ENCODE measurements at regions not wholly inside any gene's neighbourhood (a gene's known extent, or its start where the extent isn't known, plus 50 kb on each side); places are given as distances from the start of the nearest gene placed in this dataset.
"Not testable (repeated sequence)": the region's sequence is repeated elsewhere in the genome, so short reads cannot be mapped to it uniquely, and the experiment has no call there.

DNA sequence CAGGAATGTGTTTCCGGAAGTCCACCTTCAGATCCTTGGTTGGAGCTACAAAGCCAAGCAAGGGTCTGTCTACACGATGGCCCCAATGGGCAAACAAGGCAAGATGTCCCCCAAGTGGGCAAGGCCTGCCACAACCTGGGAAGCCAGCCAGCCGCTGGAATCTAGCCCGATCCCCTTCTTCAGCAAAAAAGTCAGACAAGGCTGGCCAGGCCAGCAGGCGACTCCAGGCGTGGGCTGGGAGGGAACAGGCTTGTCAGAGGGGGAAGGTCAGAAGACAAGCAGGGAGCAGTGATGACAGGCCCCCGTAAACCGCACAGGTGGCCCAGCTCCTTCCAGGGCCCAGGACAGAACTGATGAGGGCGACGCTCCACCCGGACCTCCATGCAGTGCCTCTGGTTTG lies 69.7 kb upstream of the WASF3 start:
- no peak overlapping the region for H3K4me2 ChIP-seq (ENCODE audit: low read length)
- intact Hi-C loops (cut with micrococcal nuclease; ENCODE audit: unreplicated experiment), result loop anchor here (10.0 kb wide), 1 partner anchor 447 kb away; no protein-coding TSS in a partner anchor
- no peaks in the 10 kb centered on the region for H3K79me2 ChIP-seq (ENCODE audit: insufficient read depth, low read depth, low read length)
- no peaks in the 10 kb centered on the region for H3K9me2 ChIP-seq (ENCODE audit: insufficient read depth, low read length)
- CTCF ChIA-PET (ENCODE audit: unreplicated experiment), result no interaction called here
- no TSS peak for BruUV-seq (replicated peaks)
- TF ChIP-seq, protein P1, sequence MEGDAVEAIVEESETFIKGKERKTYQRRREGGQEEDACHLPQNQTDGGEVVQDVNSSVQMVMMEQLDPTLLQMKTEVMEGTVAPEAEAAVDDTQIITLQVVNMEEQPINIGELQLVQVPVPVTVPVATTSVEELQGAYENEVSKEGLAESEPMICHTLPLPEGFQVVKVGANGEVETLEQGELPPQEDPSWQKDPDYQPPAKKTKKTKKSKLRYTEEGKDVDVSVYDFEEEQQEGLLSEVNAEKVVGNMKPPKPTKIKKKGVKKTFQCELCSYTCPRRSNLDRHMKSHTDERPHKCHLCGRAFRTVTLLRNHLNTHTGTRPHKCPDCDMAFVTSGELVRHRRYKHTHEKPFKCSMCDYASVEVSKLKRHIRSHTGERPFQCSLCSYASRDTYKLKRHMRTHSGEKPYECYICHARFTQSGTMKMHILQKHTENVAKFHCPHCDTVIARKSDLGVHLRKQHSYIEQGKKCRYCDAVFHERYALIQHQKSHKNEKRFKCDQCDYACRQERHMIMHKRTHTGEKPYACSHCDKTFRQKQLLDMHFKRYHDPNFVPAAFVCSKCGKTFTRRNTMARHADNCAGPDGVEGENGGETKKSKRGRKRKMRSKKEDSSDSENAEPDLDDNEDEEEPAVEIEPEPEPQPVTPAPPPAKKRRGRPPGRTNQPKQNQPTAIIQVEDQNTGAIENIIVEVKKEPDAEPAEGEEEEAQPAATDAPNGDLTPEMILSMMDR (conservative IDR thresholded peaks at IDR 0.05; ENCODE audit: low read length), result no peak
- TF ChIP-seq EZH2phosphoT487 (IDR thresholded peaks at IDR 0.05; ENCODE audit: borderline replicate concordance, low read depth, low read length), result no peak
- DNase-seq (ENCODE audit: low spot score), result no peak
- no peaks in the 10 kb centered on the region for H3K9me3 ChIP-seq (ENCODE audit: low read length)
- no peak overlapping the region for H2AFZ ChIP-seq (ENCODE audit: low read length)
- no peak overlapping the region for H3K27ac ChIP-seq (ENCODE audit: low read depth, low read length, poor library complexity, severe bottlenecking)
- H3K4me3 ChIP-seq (ENCODE audit: low read depth, low read length, poor library complexity, severe bottlenecking), result no peak overlapping the region
- H3K36me3 ChIP-seq (ENCODE audit: insufficient read depth, low read length), result no peaks in the 10 kb centered on the region
- peaks cover 8% of the 10 kb centered on the region for H3K4me1 ChIP-seq (ENCODE audit: insufficient read depth, low read length, poor library complexity, severe bottlenecking)
- POLR2A ChIA-PET, result no interaction called here
- H4K20me1 ChIP-seq (ENCODE audit: insufficient read depth, low read length), result no peaks in the 10 kb centered on the region

DNA sequence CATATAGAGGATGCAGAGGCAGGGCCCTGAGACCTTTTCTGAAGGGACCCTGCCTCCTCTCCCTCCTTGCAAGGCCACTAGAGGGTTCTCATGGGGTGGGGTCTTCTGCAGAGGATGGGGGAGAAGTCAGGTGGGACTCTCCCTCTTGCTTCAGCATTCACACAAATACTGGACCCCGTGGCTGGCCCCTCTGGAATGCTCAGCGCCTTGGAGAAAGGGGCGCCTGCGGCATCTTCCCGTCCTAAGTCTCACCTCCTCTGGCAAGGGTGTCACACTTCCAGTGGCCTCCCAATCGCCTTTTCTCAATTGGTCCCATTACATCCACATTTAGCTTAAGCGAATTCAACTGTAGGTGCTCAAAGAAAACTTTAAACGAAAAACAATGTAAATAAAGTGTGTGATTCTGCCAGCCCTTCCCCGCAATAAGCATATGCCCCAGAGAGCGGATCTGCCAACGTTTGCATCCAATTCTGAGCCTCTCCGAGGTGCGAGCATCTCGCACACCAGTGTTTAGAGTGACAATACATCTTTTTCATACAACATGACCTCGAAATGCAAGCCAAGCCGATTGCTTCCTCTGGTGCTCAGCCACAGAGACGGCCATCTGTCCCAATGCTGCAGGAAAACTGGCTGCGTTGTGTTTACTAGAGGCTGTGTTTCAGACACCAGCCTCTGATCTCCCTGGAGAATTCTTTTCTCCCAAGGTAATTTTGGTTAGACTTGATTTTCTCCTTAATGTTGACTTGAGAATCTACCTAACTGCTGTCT lies 69.1 kb upstream of the WASF3 start:
- DNase-seq (ENCODE audit: low spot score), result no peak
- H3K9me3 ChIP-seq (ENCODE audit: low read length), result no peaks in the 10 kb centered on the region
- H3K4me3 ChIP-seq (ENCODE audit: low read depth, low read length, poor library complexity, severe bottlenecking), result no peak overlapping the region
- ChIA-PET CTCF (ENCODE audit: unreplicated experiment) (no interaction called here), POLR2A (no interaction called here)
- no peak overlapping the region for H3K4me2 ChIP-seq (ENCODE audit: low read length)
- no peak overlapping the region for H3K27ac ChIP-seq (ENCODE audit: low read depth, low read length, poor library complexity, severe bottlenecking)
- H3K4me1 ChIP-seq (ENCODE audit: insufficient read depth, low read length, poor library complexity, severe bottlenecking), result peaks cover 3% of the 10 kb centered on the region
- intact Hi-C loops (cut with micrococcal nuclease; ENCODE audit: unreplicated experiment), result loop anchor here (10.0 kb wide), 1 partner anchor 446 kb away; no protein-coding TSS in a partner anchor
- TF ChIP-seq, protein P1 (conservative IDR thresholded peaks at IDR 0.05; ENCODE audit: low read length), result no peak
- TF ChIP-seq EZH2phosphoT487 (IDR thresholded peaks at IDR 0.05; ENCODE audit: borderline replicate concordance, low read depth, low read length), result no peak
- no peaks in the 10 kb centered on the region for H4K20me1 ChIP-seq (ENCODE audit: insufficient read depth, low read length)
- no TSS peak for BruUV-seq (replicated peaks)
- no peaks in the 10 kb centered on the region for H3K9me2 ChIP-seq (ENCODE audit: insufficient read depth, low read length)
- no peak overlapping the region for H2AFZ ChIP-seq (ENCODE audit: low read length)
- no peaks in the 10 kb centered on the region for H3K36me3 ChIP-seq (ENCODE audit: insufficient read depth, low read length)
- H3K79me2 ChIP-seq (ENCODE audit: insufficient read depth, low read depth, low read length), result no peaks in the 10 kb centered on the region

DNA sequence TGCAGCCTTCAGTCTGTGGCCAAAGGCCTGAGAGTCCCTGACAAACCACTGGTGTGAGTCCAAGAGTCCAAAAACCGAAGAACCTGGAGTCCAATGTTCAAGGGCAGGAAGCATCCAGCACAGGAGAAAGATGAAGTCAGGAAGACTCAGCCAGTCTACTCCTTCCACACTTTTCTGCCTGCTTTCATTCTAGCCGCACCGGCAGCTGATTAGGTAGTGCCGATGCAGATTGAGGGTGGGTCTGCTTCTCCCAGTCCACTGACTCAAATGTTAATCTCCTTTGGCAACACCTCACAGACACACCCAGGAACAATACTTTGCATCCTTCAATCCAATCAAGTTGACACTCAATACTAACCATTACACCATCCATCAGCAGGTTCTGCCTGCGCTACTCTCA lies 65.2 kb upstream of the WASF3 start:
- H2AFZ ChIP-seq (ENCODE audit: low read length); H3K36me3 ChIP-seq (ENCODE audit: insufficient read depth, low read length); H3K4me2 ChIP-seq (ENCODE audit: low read length); H3K9me3 ChIP-seq (ENCODE audit: low read length); BruUV-seq (replicated peaks); POLR2A ChIA-PET; H3K27ac ChIP-seq (ENCODE audit: low read depth, low read length, poor library complexity, severe bottlenecking); CTCF ChIA-PET (ENCODE audit: unreplicated experiment); DNase-seq (ENCODE audit: low spot score); H3K4me1 ChIP-seq (ENCODE audit: insufficient read depth, low read length, poor library complexity, severe bottlenecking); H4K20me1 ChIP-seq (ENCODE audit: insufficient read depth, low read length); H3K9me2 ChIP-seq (ENCODE audit: insufficient read depth, low read length); H3K79me2 ChIP-seq (ENCODE audit: insufficient read depth, low read depth, low read length); H3K4me3 ChIP-seq (ENCODE audit: low read depth, low read length, poor library complexity, severe bottlenecking): not testable (repeated sequence)
- intact Hi-C loops (cut with micrococcal nuclease; ENCODE audit: unreplicated experiment), result loop anchor here (10.0 kb wide), 1 partner anchor 238 kb away; the partner anchor contains the start of gene CDK8

Data from OCI-LY7 (cell line).